ENCODE measurements at regions not wholly inside any gene's neighbourhood (a gene's known extent, or its start where the extent isn't known, plus 50 kb on each side); places are given as distances from the start of the nearest gene placed in this dataset.

GRCh38 chr2:223503746-223504145 lies 98.4 kb downstream of the SCG2 start:
- Mint-ChIP-seq H3K27ac (no peak overlapping the region), H3K4me3 (no peak overlapping the region), H3K36me3 (no peaks in the 10 kb centered on the region), H3K9me3 (peaks cover 0 to 5% (median 0%) of the 10 kb centered on the region in 7 donors), H3K27me3 (ENCODE audit: low read depth in 3 of 3) (peaks cover 0 to 1% (median 1%) of the 10 kb centered on the region in 3 donors), H3K4me1 (no peaks in the 10 kb centered on the region)
- Histone ChIP-seq H3K4me1 (ENCODE audit: control insufficient read depth in 1 of 2, insufficient read depth in 2 of 2, low read length in 2 of 2) (no peaks in the 10 kb centered on the region), H4K20me1 (ENCODE audit: insufficient read depth, low read length) (no peaks in the 10 kb centered on the region), H3K27ac (ENCODE audit: low read depth in 1 of 2, low read length in 2 of 2) (no peak overlapping the region), H3K4me3 (replicated peaks in 1 of 3; ENCODE audit: low read depth in 2 of 3, low read length in 3 of 3) (no peak overlapping the region), H3K9me3 (replicated peaks in 1 of 2; ENCODE audit: control insufficient read depth in 1 of 2, insufficient read depth in 1 of 2, low read length in 2 of 2) (no peaks in the 10 kb centered on the region), H3K4me2 (replicated peaks; ENCODE audit: extremely low read depth, low read length, poor library complexity, severe bottlenecking) (no peak overlapping the region), H3K79me2 (ENCODE audit: insufficient read depth, low read length) (no peaks in the 10 kb centered on the region), H3K9ac (ENCODE audit: insufficient read depth, low read length, poor library complexity, severe bottlenecking) (no peak overlapping the region), H2AFZ (ENCODE audit: insufficient read depth, low read depth, low read length, poor library complexity, severe bottlenecking) (no peak overlapping the region), H3K36me3 (replicated peaks in 1 of 2; ENCODE audit: control insufficient read depth in 1 of 2, insufficient read depth in 2 of 2, low read length in 2 of 2) (no peaks in the 10 kb centered on the region), H3K27me3 (ENCODE audit: control insufficient read depth in 2 of 2, insufficient read depth in 2 of 2, low read length in 2 of 2) (no peaks in the 10 kb centered on the region)
- no peak for DNase-seq
- 81% methylated on average over 3 of the region's 3 CpGs for WGBS (ENCODE audit: insufficient coverage)
- intact Hi-C loops (cut with micrococcal nuclease): no loop called here
- TF ChIP-seq CTCF (IDR thresholded peaks at IDR 0.05): no peak

GRCh38 chr2:223508372-223508771 lies 93.8 kb downstream of the SCG2 start:
- Histone ChIP-seq H3K4me3 (replicated peaks in 1 of 3; ENCODE audit: low read depth in 2 of 3, low read length in 3 of 3) (no peak overlapping the region), H3K36me3 (replicated peaks in 1 of 2; ENCODE audit: control insufficient read depth in 1 of 2, insufficient read depth in 2 of 2, low read length in 2 of 2) (no peaks in the 10 kb centered on the region), H3K9ac (ENCODE audit: insufficient read depth, low read length, poor library complexity, severe bottlenecking) (no peak overlapping the region), H4K20me1 (ENCODE audit: insufficient read depth, low read length) (no peaks in the 10 kb centered on the region), H2AFZ (ENCODE audit: insufficient read depth, low read depth, low read length, poor library complexity, severe bottlenecking) (no peak overlapping the region), H3K4me1 (ENCODE audit: control insufficient read depth in 1 of 2, insufficient read depth in 2 of 2, low read length in 2 of 2) (no peaks in the 10 kb centered on the region), H3K9me3 (replicated peaks in 1 of 2; ENCODE audit: control insufficient read depth in 1 of 2, insufficient read depth in 1 of 2, low read length in 2 of 2) (no peaks in the 10 kb centered on the region), H3K27ac (ENCODE audit: low read depth in 1 of 2, low read length in 2 of 2) (no peak overlapping the region), H3K27me3 (ENCODE audit: control insufficient read depth in 2 of 2, insufficient read depth in 2 of 2, low read length in 2 of 2) (no peaks in the 10 kb centered on the region), H3K4me2 (replicated peaks; ENCODE audit: extremely low read depth, low read length, poor library complexity, severe bottlenecking) (no peak overlapping the region), H3K79me2 (ENCODE audit: insufficient read depth, low read length) (no peaks in the 10 kb centered on the region)
- no peak for DNase-seq
- TF ChIP-seq CTCF (IDR thresholded peaks at IDR 0.05): no peak
- no peak overlapping the region for H3K4me3 Mint-ChIP-seq
- WGBS (ENCODE audit: insufficient coverage): 92% methylated on average over 2 of the region's 3 CpGs
- H3K27ac Mint-ChIP-seq: no peak overlapping the region
- H3K27me3 Mint-ChIP-seq (ENCODE audit: low read depth in 3 of 3): peaks cover 2 to 5% (median 3%) of the 10 kb centered on the region in 3 donors
- H3K36me3 Mint-ChIP-seq: no peaks in the 10 kb centered on the region
- intact Hi-C loops (cut with micrococcal nuclease): no loop called here
- no peaks in the 10 kb centered on the region for H3K4me1 Mint-ChIP-seq
- H3K9me3 Mint-ChIP-seq: peaks cover 0 to 7% (median 3%) of the 10 kb centered on the region in 7 donors
